NCI-H82 (cell line): ENCODE measurements at regions not wholly inside any gene's neighbourhood (a gene's known extent, or its start where the extent isn't known, plus 50 kb on each side); places are given as distances from the start of the nearest gene placed in this dataset.
"Not testable (repeated sequence)": the region's sequence is repeated elsewhere in the genome, so short reads cannot be mapped to it uniquely, and the experiment has no call there.

Source experiments
- DNase-seq: peaks from one replicate; lab custom pipeline; 2025; lab: John Stamatoyannopoulos, UW

GRCh38 chr20:22954661-22955060 is 80.5 kb upstream of the SSTR4 start:
- no peak for DNase-seq

- DNase-seq = peak; percentile 2
Observed at GRCh38 chr20:22958390-22958789, 76.7 kb upstream of the SSTR4 start.

GRCh38 chr20:22962567-22963439 is 72.3 kb upstream of the SSTR4 start:
- DNase-seq = no peak

- no peak for DNase-seq
Observed at GRCh38 chr20:22963581-22963980, 71.5 kb upstream of the SSTR4 start.

- no peak for DNase-seq
Observed at GRCh38 chr20:22966787-22967464, 68.2 kb upstream of the SSTR4 start.

GRCh38 chr20:22967706-22968105 is 67.4 kb upstream of the SSTR4 start:
- DNase-seq = not testable (repeated sequence)

- not testable (repeated sequence) for DNase-seq
Observed at GRCh38 chr20:22969031-22969430, 66.1 kb upstream of the SSTR4 start.

GRCh38 chr20:22971077-22971476 is 64.0 kb upstream of the SSTR4 start:
- DNase-seq = not testable (repeated sequence)

GRCh38 chr20:22974354-22974753 is 60.8 kb upstream of the SSTR4 start:
- peak; percentile 36 for DNase-seq

GRCh38 chr20:22977047-22977785 is 57.9 kb upstream of the SSTR4 start:
- no peak for DNase-seq

- DNase-seq = no peak
Observed at GRCh38 chr20:22984008-22984407, 51.1 kb upstream of the SSTR4 start.

- no peak for DNase-seq
Observed at GRCh38 chr20:22984606-22985005, 50.5 kb upstream of the SSTR4 start.

GRCh38 chr20:22985239-22985778 is 49.8 kb upstream of the SSTR4 start:
- DNase-seq = no peak
